Inflammatory macrophage treated with lipopolysaccharide for 1 hour (primary cell): ENCODE measurements at regions not wholly inside any gene's neighbourhood (a gene's known extent, or its start where the extent isn't known, plus 50 kb on each side); places are given as distances from the start of the nearest gene placed in this dataset.
A peak's percentile ranks its signal among the peaks of the same experiment; 100 is the strongest.
"Not testable (repeated sequence)": the region's sequence is repeated elsewhere in the genome, so short reads cannot be mapped to it uniquely, and the experiment has no call there.

ENCODE experiments used
- DNase-seq, 2 donors: peaks; one replicate each; pipeline ENCODE4 v3.0.0-alpha.2; 2020 to 2022

GRCh38 chr14:106192701-106193100, 666.3 kb downstream of the TMEM121 start:
- DNase-seq, result peak in 1 of 2 donors; percentile 22

GRCh38 chr14:106196459-106196858, 670.1 kb downstream of the TMEM121 start:
- peak in 1 of 2 donors; percentile 16 for DNase-seq

- DNase-seq, result not testable (repeated sequence)
Measured at GRCh38 chr14:106197264-106197663, 670.9 kb downstream of the TMEM121 start.

- no peak for DNase-seq
Measured at GRCh38 chr14:106199097-106199496, 672.7 kb downstream of the TMEM121 start.

DNA sequence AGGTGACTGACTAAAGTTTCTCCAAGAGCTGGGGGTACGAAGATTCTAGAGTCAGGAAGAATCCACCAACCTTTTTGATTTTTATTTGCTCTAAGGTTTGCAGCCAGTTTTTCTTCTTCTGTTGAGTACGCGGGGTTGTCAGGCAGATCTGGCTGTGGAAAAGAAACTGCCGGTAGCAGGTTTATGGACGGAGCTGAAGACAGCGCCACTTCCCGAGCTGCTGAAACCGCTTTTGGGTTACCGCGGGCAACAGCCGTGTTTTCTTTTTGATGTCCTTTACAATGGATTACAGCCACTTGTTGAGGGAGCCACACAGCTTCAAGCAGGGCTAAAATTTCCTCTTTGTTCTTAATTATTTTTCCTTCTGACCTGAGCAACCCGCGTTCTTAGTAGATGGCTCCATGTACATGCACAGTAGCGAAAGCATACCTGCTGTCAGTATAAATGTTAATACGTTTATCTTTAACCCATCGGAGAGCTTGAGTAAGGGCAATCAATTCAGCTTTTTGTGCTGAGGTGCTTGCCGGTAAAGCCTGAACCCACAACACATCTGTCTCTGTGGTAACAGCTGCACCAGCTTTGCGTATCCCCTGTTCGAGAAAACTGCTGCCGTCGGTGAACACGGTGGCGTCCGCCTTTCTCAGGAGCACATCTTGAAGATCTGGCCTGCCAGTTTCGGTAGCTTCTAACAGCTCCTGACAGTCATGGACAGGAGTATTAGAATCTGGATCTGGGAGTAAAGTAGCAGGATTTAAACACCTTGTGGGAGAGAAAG, 674.3 kb downstream of the TMEM121 start:
- DNase-seq, result no peak

DNA sequence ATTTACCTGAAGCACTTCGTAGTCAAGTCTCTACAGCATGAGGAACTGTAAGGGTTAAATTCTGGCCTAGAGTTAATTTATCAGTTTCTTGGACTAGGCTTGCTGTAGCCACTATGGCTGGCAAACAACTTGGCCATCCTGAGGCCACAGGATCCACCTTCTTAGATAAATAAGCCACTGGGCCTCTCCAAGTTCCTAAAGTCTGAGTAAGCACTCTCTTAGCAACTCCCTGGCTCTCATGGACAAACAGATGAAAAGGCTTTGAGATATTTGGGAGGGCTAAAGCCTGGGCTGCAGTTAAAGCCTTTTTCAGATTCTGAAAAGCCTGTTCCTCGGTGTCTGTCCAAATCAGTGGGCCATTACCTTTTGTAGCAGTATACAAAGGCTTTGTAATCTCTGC, 675.0 kb downstream of the TMEM121 start:
- no peak for DNase-seq

- no peak for DNase-seq
Measured at GRCh38 chr14:106203438-106203837, 677.1 kb downstream of the TMEM121 start.

- no peak for DNase-seq
Measured at GRCh38 chr14:106204063-106204462, 677.7 kb downstream of the TMEM121 start.

GRCh38 chr14:106207316-106207715, 680.9 kb downstream of the TMEM121 start:
- DNase-seq, result no peak

- no peak for DNase-seq
Measured at GRCh38 chr14:106208794-106209193, 682.4 kb downstream of the TMEM121 start.

DNA sequence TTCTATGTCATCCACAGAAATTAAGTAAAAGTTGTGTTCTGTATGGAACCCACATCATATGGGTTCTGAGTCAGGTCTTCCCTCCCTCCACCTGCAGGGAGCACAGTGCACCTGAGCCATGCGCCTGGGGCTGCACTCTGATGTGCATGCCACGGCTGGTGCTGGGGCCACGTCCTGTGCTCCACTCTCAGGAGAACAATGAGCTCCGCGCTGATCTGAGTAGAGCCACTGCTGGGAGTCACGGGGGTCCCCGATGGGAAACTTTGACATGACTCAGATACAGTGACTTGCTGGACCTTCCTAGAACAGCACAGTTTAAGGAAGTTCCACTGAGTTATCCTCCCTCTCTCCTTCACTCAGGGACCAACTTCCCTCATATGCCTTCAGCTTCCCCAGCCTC, 683.4 kb downstream of the TMEM121 start:
- no peak for DNase-seq

- no peak for DNase-seq
Measured at GRCh38 chr14:106210650-106211049, 684.3 kb downstream of the TMEM121 start.

DNA sequence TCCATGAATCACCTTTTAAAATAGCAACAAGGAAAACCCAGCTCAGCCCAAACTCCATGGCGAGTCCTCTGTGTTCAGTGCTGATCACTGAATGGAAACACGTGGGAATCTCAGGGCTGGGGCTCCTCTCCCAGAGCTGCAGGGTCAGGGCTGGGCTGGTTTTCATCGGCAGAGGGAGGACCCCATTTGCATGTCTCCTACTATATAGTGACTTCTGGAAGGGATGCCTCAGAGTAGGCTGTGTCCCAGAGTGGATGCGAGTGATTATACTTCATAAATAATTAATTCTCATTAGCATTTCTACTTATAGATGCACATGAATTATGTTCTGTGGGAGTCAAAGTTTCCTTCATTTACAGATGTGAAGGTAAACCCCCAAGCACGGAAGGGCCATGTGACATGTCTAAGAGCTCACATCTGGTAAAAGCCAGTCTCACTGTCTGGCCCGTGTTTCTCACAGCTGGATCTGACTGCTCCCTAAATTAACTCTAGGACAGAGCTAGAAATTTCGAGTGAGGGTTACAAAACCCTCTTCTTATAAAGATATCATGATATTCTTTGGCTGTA, 685.0 kb downstream of the TMEM121 start:
- DNase-seq, result no peak

GRCh38 chr14:106215229-106215628, 688.8 kb downstream of the TMEM121 start:
- DNase-seq, result no peak

DNA sequence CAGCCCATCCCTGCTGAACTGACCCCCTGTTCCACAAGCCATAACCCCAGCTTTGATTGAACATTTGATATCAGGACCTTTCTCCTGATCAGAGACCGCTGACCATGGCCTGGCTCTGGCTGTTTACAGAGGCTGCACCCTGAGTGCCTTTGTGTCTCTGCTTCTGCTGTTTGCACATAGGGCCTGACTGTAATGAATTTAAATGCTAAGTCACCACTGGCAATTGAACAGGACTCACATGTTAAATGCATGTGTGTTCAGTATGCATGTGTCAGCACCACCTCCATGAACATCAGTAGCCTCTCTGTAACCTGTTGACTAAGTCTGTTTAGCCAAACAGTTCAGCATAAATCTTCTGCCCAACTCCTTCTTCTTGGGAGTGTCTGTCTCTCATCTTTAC, 690.3 kb downstream of the TMEM121 start:
- DNase-seq, result no peak

DNA sequence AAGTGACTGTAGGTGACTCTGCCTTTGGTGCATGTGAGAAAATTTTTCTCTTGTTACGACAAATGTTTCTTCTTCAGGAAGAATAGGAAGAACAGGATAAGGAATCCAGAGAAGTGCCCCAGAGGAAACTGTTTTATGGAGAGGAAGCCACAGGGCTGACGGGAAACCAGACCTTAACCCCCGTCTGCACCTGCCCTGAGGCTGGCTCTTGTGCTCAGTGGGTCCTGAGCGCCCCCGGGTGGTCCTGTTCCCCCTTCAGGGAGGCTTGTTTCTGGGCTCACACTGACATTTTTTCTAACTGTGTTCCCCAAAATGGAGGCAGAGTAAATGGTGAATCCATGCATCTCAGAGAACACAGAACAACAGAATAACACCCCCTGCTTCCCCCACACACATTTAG, 691.8 kb downstream of the TMEM121 start:
- no peak for DNase-seq

- peak; percentile 11 to 46 for DNase-seq
Measured at GRCh38 chr14:106222311-106222710, 695.9 kb downstream of the TMEM121 start.

DNA sequence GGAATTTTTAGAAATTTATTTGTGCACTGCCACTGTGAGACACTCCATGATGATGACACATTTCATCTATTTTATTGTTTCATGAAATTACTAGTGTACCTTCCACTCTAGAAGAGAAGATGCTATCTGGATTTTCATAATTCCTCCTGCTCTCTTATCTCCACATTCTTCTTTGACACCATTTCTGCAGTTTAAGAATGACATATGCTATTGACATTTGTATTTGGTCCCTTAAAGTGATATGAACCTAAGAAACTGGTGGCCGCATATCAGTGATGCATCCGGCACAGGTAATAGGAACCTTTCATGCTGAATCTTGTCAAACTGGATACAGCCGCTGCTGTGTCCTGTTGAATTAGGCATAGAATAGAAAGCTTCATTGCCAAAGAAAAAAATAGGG, 696.3 kb downstream of the TMEM121 start:
- DNase-seq, result no peak

DNA sequence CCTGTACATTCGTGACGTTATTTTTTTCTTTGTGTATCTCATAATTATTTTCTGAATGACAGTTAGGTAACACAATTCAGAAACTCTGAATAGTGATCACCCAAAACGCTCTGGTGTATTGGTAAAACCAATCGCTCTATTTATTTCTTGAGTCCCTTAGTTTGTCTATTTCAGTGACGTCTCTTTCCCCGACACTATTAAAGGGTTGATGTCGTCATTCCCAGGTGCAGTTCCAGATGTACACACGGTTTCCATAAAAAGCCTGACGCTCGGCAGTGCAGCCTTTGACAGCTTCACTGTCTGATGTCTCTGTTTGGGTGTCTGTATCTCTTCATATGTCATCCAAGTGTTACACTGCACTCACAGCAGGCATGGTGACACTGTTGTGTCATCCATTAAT, 701.4 kb downstream of the TMEM121 start:
- DNase-seq, result no peak

DNA sequence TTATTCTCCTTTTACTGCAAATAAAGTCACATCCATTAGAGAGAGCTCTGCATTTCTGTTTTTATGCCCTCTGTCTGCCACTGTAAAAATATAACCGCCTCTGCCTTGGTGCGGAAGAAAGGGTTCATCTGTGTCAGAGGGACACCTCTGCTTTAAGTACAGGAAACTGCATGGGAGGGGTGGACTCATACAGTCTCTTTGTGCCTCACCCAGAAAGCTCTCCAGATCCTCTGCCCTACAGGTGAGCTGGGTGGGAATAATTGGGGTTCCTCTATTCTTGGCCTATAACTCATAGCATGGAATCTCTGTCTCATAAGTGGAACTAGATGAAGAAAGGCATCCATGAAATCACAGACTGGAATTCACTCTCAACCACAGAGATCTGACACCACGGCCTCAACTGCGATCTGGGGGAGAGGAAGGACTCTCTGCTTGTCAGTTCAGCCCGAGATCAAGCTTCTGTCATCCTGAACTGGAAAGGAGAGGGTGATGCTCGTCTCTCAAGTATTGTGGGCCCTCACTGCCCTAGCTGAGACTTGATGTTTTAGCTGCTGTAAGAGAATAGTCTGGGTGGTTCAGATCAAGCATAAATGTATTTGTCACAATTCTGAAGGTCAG, 702.3 kb downstream of the TMEM121 start:
- DNase-seq, result no peak

- DNase-seq, result no peak
Measured at GRCh38 chr14:106230071-106230470, 703.7 kb downstream of the TMEM121 start.

GRCh38 chr14:106233191-106233590, 706.8 kb downstream of the TMEM121 start:
- not testable (repeated sequence) for DNase-seq

- not testable (repeated sequence) for DNase-seq
Measured at GRCh38 chr14:106234525-106235254, 708.3 kb downstream of the TMEM121 start.
